HS-27A (cell line): ENCODE measurements at regions not wholly inside any gene's neighbourhood (a gene's known extent, or its start where the extent isn't known, plus 50 kb on each side); places are given as distances from the start of the nearest gene placed in this dataset.

Experiments used
- DNase-seq: peaks from one replicate; pipeline ENCODE4 v3.0.0-alpha.2; 2012; ENCODE audit warnings: low read depth, missing footprints

DNA sequence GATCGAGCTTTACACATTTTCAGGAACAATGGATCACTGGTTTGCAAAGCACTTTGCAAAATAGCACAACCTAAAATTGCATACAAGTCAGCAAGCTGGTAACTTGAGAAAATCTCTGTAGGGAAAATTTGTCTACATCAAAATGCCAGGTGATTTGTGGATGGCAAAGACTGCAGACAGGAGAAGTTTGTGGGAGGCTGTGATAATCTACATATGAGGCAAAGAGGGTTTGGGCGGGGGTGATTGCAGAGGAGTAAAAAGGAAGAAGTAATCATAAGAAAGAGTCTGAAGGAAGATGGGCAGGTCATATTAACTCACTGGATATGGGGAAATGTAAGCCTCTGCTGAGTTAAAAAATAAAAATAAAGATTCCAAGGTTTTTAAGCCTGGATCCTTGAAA lies 166.3 kb upstream of the STXBP5 start:
- no peak for DNase-seq

DNA sequence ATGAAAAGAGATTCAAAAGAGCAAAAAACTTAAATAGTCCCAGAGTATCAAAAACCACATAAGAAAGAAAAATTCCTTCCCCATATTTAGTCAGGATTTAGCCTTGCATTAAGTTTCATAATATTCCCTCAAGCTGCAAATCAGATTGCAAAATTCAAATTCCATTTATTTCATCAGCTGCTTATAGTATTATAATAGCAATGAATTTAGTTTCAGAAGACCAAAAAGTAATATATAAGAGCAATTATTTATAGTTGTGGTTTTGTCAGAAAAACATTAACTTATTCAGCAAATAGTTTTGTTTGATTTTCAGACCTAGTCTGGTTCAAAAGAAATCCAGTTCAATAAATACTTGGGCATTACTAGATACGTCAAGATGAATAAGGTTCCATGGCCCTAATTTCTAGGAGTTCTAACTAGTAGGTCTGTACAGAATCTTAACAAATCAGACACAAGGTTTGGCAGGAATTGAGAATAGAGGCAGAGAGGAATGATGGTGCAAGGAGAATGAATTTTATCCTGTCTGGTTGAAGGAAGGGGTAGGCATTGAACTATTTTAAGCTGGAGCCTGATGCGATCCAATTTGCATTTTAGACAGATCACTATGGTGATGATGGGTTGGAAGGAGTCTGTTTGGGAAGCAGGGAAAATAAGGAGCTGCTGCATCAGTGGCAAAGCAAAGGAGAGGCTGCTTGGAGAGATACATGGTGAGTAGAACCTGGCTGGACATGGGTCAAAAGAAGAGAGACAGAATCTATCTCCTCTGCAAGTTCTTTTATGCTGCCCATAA lies 163.9 kb upstream of the STXBP5 start:
- DNase-seq = no peak

DNA sequence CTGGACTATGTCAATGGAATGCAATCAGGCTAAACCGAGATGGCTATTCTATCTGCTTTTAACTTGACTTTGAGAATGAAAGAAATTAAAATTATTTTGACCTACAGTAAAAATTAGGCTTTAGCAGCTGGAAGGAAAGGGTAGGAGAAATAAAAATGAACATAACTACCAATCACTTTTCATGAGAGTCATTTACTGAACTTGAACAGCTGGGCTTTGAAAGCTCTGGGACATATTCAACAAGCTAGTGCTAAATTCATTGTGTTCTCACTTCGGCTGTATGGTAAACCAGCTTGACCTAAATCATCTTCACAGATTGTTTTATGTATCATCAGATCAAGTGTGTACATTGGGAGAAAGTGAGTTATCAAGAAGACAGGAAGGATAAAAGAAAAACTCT lies 161.5 kb upstream of the STXBP5 start:
- DNase-seq = no peak

DNA sequence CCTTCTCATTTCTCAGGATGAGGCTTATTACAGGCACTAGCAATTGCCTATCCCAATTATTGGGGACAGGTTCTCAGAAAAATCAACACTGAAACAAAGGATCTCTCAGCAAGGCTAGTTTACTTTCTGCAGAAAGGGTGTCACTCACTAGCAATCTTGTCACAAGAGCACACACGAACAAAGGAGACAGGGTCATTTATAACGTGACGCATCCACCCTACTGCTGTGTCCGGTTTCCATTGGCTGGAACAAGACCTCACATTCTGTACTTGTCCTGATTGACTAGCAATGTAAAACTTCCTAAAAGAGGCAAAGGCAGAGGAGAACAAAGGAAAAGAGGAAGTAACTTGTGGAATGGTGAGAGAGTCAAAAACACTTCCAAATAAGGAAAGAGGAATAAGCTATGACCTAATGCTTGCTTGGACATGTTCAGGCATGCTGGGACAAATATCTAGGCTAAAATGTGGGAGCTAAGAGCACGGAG lies 160.2 kb upstream of the STXBP5 start:
- no peak for DNase-seq

DNA sequence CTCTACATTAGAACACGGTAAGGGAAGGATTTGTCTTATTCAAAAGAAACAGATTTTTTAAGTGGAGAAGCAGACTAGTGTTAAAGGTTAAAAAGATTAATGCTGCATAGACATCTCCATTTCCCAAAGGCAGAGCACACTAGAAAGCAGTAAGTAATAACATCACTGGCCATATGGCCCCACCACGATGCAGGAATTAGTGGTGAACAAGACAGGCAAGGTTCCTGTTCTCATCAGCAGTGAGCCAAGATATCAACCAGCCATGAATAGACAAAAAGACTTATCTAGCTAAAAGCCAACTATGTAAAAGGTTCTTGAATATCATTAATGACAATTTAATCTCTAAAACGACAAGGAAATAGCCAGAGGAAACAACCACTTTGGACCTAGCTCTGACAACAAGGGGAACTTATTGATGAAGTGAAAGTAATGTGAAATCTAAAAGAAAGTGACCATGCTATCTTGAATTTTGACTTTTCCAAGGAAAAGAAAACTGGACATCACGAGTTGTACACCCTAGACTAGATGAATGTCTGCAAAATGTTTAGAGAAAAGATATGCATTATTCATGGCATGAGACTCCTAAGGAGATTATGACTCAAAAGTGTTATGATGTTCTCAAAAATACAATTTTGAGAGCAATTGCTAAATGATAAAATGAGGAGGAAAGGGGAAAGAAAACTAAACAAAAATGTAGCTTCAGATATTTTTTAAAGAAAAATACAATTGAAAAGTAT lies 157.9 kb upstream of the STXBP5 start:
- no peak for DNase-seq

DNA sequence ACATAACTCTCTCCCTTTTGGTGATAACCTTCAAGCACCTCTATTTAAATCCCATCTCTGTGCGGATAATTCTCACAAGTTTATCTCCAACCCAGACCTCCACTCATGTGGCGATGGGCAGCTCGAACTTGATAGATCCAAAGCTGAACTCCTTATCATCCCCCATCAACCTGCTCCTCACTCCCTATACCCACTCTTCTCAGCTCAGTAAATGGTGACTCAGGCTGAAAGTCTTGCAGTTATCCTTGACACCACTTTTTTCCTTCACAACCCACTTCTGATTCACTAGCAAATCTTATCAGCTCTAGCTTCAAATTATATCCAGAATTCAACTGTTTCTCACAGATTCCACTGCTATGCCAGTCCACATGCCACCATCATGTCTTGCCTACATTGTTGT lies 155.3 kb upstream of the STXBP5 start:
- no peak for DNase-seq

DNA sequence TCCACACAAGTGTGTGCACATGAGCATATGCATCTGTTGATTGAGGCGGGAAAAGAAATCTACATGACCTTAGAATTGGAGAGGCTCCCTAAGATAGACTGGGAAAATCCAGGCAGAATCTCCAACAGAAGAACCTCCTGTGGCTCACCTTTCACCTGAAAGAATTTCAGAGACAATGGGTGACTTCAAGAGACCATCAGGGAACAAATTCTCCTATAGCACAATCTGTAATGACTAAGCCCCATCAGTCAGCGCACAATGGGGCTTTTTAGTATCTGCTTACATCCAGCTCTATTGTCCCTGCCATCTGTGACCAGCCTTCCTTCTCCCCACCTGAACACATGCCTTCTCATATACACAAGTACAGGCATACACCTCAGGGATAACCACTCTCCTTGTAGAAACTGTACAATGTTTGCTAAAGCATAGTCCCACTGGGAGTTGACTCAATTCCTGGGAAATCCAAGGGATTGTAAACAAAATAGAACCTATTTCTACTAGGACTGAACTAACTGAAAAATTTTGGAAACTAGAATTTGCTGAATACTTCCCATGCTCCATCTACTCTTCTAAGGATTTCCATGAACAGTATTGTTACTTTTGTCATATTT lies 150.8 kb upstream of the STXBP5 start:
- no peak for DNase-seq

DNA sequence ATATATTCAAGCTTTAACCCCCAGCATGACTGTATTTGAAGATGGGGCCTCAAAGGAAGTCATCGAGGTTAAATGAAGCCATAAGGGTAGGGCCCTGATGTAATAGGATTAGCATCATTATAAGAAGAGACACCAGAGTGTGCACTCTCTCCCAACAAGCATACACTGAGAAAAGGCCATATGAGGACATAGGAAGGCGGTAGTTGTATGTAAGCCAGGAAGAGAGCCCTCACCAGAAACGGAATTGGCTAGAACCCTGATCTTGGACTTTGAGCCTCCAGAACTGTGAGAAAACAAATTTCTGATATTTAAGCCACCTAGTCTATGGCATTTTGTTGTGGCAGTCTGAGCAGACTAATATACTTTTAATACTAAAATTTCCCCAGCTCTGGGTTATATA lies 150.1 kb upstream of the STXBP5 start:
- DNase-seq = no peak

DNA sequence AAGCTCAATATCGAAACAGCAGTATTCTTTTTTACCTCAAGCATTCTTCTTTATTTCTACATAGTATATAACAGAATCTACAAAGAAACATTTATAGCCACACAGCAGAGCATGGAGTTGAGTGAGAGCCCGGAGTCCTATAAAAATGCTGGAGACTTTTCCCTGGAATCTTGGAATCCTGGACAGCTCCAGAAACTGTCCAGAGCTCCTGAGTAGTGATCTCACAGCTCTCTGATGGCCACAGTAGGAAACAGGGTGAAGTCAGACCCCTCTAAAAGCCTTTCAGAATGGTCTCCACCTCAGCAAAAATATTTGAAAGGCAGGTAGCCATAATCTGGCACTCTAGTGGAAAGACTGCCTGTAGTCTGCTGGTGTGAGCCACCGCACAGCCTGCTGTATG lies 149.3 kb upstream of the STXBP5 start:
- no peak for DNase-seq

DNA sequence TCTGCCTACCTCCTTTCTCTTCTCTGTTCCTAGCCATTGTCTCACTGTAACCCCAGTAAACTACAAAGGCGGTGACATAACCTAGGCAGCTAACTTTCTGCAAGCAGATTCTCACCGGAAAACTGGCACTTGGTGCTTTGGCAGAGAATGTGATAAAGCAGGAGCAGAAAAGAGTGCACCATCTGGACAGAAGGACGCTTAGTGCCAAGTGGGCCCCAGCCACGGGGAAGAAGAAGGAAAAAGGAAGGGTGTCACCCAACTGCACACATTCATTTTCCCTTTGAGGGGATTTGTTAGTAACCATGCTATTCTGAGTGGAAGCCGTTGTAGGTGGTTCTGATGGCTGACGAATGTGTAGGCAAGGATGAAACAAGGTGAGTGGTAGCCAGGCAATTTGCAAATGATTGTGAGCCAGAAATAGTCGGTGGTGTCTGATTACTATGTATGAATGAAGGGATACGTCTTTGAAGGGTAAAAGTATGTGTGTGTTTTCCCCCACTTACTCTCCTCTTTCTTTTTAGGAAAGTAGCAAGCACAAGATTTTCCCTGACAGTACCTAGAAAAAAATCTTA lies 148.3 kb upstream of the STXBP5 start:
- DNase-seq = no peak

DNA sequence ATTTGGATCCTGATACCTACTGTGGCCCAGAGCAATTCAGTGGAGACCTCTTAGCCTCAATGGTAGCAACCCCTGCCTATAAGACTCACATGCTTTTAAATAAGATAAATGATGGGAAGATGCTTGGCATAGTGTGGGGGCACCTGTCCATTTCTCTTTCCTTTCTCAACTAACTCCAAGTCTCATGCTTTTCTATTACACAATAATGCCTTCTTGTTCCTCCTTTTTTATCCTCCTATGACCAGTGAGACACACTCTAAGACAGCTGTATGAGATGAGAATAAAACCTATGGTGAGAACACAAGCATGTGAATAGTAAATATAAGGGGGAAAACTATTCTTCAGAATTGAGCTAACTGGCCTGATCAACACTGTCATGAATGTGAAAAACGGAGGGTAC lies 147.0 kb upstream of the STXBP5 start:
- no peak for DNase-seq

DNA sequence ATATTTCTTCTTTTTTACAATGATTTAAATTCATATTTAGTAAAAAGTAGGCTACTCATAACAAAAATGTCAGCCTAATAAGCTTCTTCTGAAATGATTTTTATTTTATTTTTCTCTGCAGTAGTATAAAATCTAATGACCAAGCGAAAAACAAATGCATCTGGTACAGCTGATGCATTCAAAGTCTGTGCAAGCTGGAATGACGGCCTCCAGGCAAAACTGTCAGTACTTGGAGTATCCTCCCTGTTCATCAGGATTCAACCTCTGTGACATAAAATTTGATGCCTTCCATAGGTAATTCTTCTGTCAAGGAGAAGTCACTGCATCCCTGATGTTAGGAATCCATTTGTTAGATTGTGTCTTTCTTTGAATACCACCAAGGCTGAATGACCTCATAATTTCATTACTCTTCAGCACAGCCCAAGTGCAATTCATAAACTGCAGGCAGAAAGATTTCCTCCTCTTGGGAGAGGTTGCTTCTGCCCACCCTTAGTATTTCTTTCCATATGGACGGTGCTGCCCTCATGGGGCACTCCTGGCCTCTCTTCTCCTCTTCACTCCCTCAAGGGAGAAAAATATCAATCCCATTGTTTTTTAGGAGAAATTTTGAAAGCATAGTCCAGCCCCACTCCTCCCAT lies 146.4 kb upstream of the STXBP5 start:
- DNase-seq = no peak

DNA sequence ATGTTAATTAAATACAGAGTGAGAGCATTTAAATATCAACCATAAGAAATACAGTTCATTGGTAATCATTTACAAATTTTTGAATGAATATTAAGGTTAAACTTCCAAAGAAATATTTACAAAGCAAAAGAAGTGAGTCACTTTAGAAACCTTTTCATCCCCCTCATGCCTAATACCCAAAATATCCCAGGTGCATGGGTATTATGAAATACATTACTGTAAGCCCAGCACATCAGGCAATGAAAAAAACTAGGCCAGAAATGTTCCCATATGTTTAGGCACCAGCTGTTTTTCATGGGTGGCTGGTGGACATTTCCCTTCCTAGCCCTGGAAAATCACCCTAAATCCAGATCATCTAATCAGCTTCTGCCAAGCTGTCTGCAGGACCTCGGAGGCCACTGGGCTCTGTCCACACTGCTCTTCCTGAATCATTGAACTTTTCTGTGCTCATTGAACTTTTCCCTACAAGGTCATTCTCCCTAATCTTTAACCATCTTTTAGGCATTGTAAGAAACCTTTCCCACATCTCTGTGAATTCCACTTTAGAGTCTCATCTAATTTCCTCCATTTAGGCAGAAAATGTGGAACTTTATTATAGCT lies 145.3 kb upstream of the STXBP5 start:
- no peak for DNase-seq

DNA sequence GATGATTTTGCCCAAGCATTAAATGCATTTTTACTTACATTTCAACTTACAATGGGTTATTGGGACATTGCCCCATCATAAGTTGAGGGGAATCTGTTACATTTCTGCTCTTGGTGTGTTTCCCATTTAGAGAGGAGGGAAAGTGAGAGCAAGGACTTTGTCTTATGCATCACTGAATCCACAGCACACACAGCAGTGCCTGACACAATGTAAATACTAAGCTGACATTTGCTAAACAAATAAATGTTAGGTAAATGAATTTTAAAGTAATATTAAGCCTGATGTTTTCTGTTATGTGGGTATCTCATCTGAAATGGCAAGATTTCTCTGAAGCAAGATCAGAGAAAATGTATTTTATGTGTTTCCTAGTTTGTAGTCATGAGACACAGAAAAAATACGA lies 143.6 kb upstream of the STXBP5 start:
- DNase-seq = no peak

DNA sequence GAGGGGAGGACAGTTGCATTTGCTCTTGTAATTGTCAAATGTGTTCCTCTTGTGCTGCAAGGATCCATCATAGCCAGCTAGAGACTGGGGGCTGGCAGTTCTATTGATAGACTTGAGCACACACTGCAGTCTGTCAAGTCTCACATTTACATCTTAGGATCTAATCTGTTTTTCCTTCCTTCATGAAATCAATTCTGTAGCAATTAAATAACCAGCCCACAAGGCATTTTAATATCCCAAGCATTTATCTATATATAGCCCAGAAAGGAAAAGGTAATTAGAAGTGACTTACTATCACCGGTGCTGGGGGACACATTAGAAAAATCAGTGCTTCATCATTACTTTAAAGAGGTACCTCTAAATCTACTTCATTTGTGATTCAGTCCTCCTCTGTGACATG lies 143.0 kb upstream of the STXBP5 start:
- DNase-seq = no peak

DNA sequence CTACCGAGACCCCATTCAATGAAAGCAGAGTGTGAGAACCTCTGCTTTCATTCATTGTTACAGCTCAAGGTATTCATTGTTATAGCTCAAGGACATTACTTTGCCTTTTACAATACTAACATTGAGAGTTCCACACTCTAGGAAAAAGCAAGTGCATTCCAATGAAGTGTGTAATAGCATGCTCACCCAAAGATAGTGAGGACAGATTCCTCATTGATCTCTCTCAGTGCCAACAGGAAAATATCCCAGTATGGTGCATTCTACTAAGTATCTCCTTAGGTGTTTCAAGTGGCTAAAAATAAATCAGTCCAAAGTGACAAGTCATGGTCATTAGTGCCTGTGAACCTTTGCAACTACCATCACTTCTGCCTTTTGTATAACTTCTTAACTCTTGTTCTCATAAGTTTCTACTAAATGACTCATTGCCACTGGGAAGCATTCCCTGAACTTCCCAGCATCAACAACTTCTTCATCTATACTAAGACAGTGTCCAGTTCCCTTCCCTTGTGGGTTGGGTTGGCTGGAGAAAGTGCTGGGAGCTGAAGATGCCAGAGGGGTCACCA lies 140.7 kb upstream of the STXBP5 start:
- peak; percentile 71 for DNase-seq

DNA sequence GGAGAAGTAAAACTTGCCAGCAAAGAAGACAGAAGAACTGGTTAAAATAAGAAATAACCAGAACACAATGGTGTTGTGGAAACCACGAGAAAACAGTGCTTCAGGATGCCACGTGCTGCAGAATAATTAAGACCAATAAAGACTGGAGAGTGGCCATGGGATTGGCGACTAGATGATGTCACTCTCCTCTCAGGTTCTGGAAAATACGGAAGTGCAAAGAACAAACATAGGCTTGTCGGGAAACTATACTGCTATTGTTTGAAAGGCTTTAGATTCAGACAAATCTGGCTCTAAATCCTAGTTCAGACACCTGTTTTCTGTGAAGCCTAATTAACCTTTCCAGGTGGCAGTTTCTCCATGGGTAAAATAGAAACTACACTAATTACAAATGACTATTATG lies 138.4 kb upstream of the STXBP5 start:
- DNase-seq = no peak

DNA sequence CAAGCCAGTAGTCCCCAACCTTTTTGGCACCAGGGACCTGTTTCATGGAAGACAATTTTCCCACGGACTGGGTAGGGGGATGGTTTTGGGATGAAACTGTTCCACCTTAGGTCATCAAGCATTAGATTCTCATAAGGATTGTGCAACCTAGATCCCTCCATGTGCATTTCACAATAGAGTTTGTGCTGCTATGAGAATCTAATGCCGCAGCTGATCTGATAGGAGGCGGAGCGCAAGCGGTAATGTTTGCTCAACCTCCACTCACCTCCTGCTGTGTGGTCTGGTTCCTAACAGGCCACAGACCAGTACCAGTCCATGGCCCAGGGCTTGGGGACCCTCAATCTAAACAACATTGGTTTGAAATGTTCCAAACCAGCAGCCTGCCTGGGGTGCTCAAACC lies 137.0 kb upstream of the STXBP5 start:
- no peak for DNase-seq

DNA sequence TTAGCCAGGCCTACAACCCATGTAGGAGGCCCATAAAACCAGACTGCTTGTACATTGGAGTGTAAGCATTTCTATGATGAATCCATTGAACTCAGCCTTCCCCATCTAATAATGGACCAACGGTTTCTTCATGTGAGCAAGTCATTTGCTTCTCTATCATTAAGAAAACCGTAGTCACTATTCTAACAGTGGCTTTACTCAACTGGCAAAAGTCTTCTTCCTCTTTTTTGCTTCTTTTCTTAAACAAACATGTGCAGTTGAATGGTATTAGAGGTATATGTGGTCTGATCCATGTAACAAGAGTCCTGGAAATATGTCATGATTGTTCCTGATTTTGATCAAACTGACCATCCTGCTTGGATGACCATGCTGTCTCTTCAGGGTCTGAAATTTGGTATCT lies 132.4 kb upstream of the STXBP5 start:
- DNase-seq = no peak

DNA sequence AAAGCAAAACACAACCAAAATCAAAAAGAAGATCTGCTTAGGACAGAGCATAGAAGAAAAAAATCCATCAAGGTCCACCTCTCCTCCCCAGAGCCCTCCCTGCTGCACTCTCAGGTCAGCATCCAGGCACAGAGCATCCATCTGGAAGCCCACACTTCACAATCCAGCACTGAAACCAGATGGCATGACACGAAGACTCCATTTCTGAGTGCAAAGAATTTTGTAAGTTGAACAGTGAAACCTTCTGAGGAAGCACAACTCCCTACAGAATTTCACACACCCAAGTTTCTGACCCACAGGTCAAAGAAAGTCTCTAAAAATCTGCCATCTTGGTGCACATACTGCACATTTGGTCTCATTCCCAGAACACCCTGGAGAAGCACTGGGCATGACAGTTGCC lies 128.8 kb upstream of the STXBP5 start:
- no peak for DNase-seq

DNA sequence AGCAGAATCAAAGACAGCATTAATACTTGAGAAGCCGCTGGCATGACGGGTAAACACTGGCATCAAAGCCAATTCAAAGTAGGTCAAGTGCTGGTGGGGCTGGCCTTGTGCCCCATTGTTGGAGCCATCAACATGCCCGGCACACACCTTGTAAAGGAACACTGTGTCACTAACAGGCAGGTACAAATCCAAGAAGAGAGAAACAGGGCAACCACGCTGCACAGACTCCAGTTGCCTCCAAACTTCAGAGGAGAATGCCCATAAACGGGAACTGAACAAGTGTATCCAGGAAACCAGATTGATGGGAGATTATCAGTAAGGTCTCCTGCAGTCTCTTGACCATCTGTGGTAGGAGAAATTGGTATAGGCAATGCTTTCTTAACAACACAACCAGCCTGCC lies 127.0 kb upstream of the STXBP5 start:
- no peak for DNase-seq

DNA sequence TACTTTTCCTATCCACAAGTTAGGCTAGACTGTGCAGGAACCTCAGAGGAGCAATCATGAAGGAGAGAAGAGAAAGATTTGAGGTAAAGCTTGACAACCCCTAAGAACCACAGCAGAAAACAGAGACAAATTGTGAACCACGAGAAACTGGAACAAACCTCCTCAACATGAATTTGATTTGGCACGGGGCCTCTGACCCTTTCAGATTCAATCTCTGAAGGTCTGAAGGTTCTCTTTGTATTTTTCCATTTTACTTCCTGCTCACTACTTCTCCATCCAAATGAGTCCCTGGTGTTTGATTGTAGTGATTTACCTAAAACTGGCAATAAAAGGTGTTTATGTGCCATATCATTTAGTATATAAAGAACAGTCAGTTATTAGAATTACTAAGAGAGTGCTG lies 126.1 kb upstream of the STXBP5 start:
- DNase-seq = no peak
